ENCODE measurements at regions not wholly inside any gene's neighbourhood (a gene's known extent, or its start where the extent isn't known, plus 50 kb on each side); places are given as distances from the start of the nearest gene placed in this dataset.

- TF ChIP-seq CTCF (IDR thresholded peaks at IDR 0.05; ENCODE audit: low read length) (no peak), EZH2 (IDR thresholded peaks at IDR 0.05; ENCODE audit: borderline replicate concordance, low read length) (no peak)
These were observed 2104.2 kb downstream of the PCDH7 start for GRCh38 chr4:32824336-32824735.

Measured in OCI-LY1 (cell line).